ENCODE measurements at regions not wholly inside any gene's neighbourhood (a gene's known extent, or its start where the extent isn't known, plus 50 kb on each side); places are given as distances from the start of the nearest gene placed in this dataset.

GRCh38 chr9:38284588-38285051 lies 107.9 kb upstream of the ALDH1B1 start:
- DNase-seq: no peak

GRCh38 chr9:38284039-38284575 lies 108.4 kb upstream of the ALDH1B1 start:
- DNase-seq: no peak

GRCh38 chr9:38282756-38283155 lies 109.7 kb upstream of the ALDH1B1 start:
- no peak for DNase-seq

- DNase-seq: no peak
These were observed 110.6 kb upstream of the ALDH1B1 start for GRCh38 chr9:38281917-38282316.

- no peak for DNase-seq
These were observed 111.3 kb upstream of the ALDH1B1 start for GRCh38 chr9:38281196-38281595.

GRCh38 chr9:38280251-38280800 lies 112.2 kb upstream of the ALDH1B1 start:
- no peak for DNase-seq

- DNase-seq: peak; percentile 12
These were observed 113.4 kb upstream of the ALDH1B1 start for GRCh38 chr9:38278931-38279679.

GRCh38 chr9:38278457-38278856 lies 114.0 kb upstream of the ALDH1B1 start:
- DNase-seq: peak; percentile 20

GRCh38 chr9:38277601-38278200 lies 114.8 kb upstream of the ALDH1B1 start:
- DNase-seq: no peak

GRCh38 chr9:38276771-38277439 lies 115.6 kb upstream of the ALDH1B1 start:
- DNase-seq: no peak

GRCh38 chr9:38274800-38275199 lies 117.7 kb upstream of the ALDH1B1 start:
- DNase-seq: no peak

- no peak for DNase-seq
These were observed 119.8 kb upstream of the ALDH1B1 start for GRCh38 chr9:38272710-38273109.

- DNase-seq: no peak
These were observed 120.7 kb upstream of the ALDH1B1 start for GRCh38 chr9:38271666-38272241.

- DNase-seq: no peak
These were observed 122.7 kb upstream of the ALDH1B1 start for GRCh38 chr9:38269775-38270174.

GRCh38 chr9:38263532-38263931 lies 129.0 kb upstream of the ALDH1B1 start:
- peak; percentile 58 for DNase-seq

GRCh38 chr9:38259519-38260218 lies 132.8 kb upstream of the ALDH1B1 start:
- DNase-seq: no peak

GRCh38 chr9:38259056-38259455 lies 133.4 kb upstream of the ALDH1B1 start:
- DNase-seq: no peak

- no peak for DNase-seq
These were observed 134.8 kb upstream of the ALDH1B1 start for GRCh38 chr9:38257626-38258215.

- no peak for DNase-seq
These were observed 136.0 kb upstream of the ALDH1B1 start for GRCh38 chr9:38256461-38256860.

GRCh38 chr9:38255599-38255998 lies 136.9 kb upstream of the ALDH1B1 start:
- DNase-seq: no peak

GRCh38 chr9:38254756-38255155 lies 137.7 kb upstream of the ALDH1B1 start:
- DNase-seq: no peak

GRCh38 chr9:38254151-38254550 lies 138.4 kb upstream of the ALDH1B1 start:
- DNase-seq: no peak
